GM21515 (cell line): ENCODE measurements at regions not wholly inside any gene's neighbourhood (a gene's known extent, or its start where the extent isn't known, plus 50 kb on each side); places are given as distances from the start of the nearest gene placed in this dataset.
"Not testable (repeated sequence)": the region's sequence is repeated elsewhere in the genome, so short reads cannot be mapped to it uniquely, and the experiment has no call there.

ENCODE experiments used
- ATAC-seq: cut with Tn5 transposase; IDR thresholded peaks from one replicate; pipeline ENCODE4 v1.9.1; 2021; ENCODE audit not compliant: unreplicated experiment

DNA sequence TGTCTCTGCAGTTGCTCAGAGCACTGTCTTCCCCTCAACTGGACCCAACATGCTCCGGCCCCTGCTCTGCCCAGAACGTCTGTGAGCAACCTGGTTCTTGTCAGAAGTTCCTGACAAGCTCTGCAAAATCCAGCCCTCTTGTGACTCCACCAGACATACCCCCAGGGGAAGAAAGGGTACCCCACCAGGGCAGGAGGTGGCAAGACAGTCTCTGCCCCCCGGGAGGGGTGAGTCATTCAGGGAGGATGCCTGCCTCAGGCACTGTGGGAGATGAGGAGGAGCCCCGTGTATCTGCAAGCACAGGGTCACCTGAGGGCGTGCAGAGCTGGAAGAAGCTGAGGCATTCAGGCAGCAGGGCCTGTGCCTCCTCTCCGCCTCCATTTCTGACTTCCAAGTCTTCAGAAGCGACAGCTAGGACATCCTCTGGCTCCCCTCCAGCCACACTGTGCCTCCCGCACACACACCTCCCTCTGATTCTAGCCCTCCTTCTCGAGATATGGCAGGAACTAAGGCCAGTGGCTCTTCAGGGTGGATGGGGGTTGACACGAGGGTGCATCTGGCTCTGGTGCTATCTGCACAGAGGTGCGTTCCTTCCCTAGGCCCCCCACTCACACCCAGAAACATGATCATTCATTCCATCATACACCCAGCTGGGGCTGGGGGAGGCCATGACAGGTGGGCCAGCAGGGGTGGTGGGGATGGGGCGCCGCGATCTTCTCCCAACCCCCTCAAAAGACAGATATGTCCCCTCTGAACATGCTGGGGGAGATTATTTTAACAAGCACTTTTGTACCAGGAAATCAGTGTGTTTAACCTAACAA lies 222.2 kb downstream of the CYP26B1 start:
- no peak for ATAC-seq

DNA sequence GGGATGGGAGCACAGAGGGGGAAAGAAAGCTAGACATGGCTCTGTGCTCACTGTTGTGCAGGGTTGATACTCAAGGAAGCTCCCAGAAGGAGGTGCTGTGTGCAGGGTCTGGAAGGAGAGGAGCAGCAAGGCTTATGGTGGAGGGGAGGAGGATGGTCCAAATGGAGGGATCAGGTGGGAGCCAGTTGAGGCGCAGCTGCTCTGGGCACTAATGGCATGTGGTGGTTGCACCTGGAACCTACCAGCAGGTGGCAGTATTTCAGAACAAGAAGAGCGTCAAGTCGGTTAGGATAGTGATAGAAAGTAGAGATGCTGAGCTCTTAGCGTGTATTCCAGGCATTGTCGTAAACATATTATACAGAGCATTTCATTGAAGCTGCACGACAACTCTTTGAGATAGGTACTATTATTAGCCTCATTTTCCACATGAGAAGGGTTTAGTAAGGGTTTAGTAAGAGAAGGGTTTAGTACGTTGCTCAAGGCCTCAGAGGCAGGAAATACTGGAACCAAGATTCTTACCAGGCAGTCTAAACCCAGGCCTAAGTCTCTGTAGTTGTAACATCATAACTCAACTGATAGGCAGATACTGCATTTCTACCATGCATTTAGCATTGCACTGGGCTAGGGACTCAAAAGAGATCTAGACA lies 223.7 kb downstream of the CYP26B1 start:
- peak; percentile 78 for ATAC-seq

DNA sequence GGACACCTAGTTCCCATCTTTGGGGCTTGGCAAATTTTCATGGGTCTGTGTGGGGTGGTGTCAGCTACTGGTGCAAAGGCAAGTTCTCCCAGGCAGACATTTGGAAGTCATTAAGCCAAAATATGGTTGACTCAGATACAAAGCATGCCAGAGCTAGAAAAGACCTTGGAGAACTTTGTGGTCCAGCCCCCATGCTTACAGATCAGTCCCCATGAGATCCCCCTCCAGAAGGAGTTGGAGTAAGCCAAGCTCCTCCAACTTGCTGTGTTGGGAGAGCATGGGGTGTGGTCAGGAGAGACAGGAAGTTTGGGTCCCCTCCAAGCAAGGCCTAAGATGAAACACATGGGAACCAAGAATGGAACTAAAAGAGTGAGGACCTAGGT lies 224.5 kb downstream of the CYP26B1 start:
- ATAC-seq = no peak

DNA sequence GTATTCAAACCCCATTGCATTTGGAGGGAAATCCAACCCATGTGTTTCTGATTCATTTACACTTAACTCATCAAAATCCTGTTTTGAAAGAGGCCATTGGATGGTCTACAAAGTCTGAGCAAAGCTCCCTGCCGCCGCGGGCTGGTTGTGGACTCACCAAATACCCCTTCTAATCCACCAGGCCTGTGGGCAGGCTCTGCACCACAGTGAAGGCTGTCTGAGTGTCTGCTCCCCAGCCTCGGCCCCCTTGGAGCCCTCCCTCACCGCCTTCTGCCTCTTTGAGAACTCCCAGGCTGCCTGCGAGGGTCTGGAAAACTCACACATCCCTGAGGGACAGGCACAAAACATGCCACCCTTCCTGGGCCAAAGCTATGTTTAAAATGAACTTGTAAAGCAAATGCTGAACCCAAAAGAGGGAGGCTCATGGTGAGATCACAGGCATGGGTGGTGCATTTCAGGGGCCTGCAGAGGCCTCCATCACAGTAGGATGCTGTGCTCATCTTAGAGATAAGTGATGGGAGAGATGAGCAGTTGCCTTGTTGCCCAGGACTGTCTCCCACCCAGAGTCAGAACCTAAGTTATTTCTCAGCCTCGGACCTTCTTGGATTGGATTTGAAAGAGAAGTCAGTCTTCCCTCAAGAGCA lies 225.0 kb downstream of the CYP26B1 start:
- no peak for ATAC-seq

DNA sequence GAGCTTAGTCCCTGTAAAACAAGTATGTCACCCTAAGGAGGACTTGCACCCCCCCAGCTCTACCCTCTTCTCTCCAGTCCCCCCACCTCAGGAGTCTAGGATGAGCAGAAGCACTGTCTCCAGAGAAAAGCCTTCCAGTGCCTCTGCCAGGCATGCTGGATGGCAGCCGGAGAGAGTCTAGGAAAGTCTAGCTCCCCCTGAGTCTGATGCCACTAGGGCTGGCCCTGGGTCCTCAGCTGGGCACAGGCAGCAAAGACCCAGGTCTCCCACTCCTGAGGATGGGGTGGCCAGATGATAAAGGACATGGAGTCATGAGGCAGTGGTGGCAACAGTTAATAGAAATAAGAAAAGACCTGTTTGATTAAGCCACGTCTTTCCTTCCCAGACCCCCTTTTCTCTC lies 225.6 kb downstream of the CYP26B1 start:
- no peak for ATAC-seq

DNA sequence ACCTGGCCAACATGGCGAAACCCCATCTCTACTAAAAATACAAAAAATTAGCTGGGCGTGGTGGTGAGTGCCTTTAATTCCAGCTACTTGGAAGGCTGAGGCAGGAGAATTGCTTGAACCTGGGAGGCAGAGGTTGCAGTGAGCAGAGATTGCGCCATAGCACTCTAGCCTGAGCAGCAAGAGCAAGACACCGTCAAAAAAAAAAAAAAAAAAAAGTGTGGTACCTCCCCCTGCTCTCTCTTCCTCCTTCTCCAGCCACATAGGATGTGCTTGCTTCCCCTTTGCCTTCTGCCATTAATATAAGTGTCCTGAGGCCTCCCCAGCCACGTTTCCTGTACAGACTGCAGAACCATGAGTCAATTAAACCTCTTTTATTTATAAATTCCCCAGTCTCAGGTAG lies 226.8 kb downstream of the CYP26B1 start:
- ATAC-seq = not testable (repeated sequence)

DNA sequence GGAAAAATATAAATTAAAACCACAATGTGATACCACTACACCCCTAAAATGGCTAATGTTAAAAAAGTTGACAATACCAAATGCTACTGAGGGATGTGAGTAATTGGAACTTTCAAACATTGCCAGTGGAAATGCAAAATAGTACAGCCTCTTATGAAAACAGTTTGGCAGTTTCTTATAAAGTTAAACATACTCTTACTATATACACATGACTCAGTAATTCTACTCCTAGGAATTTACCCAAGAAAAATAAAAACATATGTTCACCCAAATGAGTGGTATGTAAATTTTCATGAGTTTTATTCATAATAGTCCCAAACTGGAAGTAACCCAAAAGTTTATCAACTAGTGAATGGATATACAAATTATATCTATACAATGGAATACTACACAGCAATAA lies 228.0 kb downstream of the CYP26B1 start:
- ATAC-seq = no peak

DNA sequence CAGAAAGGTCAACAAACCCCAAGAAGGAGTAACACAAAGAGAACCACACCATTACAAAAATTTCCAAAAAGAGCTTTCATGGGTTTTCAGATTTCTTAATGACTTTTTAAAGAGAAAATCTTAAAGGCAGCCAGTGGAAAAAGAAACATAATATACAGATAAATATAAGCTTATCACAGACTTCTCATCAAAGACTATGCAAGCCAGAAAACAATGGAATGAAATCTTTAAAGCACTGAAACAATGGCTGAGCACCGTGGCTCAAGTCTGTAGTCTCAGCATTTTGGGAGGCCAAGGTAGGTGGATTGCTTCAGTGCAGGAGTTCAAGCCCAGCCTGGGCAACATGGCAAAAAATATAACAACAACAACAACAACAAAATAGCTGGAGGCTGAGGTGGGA lies 237.4 kb downstream of the CYP26B1 start:
- no peak for ATAC-seq

DNA sequence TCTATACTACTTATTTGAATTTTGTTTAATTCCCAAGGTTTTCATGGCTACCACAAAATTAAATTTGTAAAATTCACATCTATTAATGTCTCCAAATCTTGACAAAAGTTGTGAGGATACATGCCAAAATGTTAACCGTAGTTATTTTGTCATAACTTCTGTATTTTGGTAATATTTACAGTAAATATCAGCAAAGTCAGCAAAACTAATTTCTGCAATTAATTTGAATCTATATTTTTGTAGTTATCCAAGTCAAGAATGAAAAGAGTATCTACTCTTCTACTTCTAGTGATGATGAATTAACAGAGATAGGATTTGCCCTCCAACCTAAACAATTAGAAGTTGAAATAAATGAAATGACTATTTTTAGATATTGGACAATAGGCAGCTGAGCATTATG lies 238.9 kb downstream of the CYP26B1 start:
- ATAC-seq = no peak

DNA sequence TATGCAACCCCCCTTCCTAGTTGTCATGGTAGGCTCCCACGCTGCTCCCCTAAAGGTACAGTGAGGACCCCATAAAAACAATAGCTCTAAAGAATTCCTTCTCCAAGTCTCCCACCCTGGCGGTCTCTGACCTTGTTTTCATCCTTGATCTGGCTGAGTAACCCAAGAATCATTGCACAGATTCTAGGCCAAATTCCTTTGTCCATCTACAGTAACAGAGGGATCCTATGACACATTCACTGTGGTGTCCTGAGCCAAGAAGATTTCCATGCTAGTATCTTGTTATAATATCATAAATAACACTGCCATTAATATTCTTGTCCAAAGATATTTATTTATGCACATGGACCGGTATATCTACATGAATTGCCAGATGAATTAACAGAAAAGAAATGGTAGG lies 240.2 kb downstream of the CYP26B1 start:
- ATAC-seq = no peak

DNA sequence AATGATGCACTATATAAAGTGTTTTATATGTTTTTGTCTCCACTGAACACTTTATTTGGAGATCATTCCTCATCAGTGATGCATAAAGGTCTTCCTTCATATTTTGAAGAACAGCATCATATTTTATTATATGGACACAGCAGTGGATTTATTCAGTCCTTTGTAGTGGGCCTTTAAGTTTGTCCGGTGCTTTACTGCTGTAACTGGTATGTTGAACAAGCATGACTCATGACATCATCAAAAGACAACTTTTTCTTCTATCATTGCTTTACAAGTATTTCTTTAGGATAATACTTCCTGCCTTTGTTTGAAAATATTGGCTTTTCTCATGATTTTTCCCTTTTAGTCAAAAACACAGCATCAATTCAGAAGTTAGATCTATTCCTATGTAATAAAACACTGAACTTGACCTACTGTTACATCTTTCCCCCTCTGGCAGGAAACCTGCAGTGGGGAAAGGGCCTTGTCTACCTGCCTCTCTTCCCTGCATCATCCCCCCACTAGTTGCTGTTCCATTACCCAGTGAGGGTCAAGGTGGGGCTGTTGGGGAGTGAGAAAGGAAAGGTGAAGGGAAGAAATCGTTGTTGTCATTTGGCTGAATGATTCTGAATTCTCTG lies 241.2 kb downstream of the CYP26B1 start:
- no peak for ATAC-seq

DNA sequence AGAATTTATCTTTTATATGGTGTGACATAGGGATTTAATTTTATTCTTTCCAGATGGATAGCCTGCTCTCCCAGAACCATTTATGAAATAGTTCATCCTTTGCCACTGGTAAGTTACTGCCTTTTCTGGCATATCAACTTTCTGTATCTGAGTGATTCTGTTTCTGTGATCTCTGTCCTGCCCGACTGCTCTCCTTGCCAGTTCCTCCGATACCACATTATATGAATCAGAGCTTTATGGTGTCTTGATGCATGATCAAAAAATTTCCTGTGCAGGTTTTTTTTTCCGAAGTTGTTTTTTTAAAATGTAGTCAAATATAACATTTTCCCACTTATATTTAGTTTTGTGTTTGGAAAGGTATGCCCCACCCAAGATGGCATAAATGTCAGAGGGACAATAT lies 242.5 kb downstream of the CYP26B1 start:
- ATAC-seq = no peak

DNA sequence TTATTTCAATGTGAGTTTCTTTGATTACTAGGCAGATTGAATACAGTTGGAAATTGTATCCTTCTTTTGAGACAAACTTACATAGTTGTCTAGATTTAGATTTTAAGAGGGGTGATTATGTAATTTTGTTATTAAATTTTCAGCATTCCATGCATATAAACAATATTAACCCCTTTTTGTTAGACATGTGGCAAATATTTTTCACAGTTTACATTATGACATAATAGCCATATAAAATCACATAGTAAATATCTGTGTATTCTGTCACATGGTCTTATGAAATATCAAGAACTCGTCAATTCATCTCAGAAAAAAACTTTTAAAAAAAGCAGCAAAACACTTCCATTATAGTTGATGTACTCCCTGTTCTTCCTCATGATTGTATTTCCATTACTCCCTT lies 243.8 kb downstream of the CYP26B1 start:
- ATAC-seq = no peak

DNA sequence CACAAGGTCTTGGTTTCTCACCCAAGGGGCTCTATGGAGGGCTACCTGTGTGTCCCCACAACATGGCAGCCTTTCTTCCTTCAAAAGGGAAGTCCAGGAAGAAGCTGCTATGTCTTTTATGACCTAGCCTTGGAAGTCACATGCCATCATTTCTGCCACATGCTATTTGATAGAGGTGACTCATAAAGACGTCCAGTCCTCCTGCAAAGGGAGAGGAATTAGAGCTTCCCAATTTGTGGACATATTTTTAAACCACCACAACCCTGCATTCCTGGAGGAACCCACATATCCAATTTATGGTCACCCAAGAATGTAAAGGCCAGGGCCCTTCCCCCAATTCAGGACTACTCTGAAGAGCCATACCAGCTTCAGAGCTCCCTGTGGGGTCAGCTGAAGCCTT lies 246.2 kb downstream of the CYP26B1 start:
- no peak for ATAC-seq

DNA sequence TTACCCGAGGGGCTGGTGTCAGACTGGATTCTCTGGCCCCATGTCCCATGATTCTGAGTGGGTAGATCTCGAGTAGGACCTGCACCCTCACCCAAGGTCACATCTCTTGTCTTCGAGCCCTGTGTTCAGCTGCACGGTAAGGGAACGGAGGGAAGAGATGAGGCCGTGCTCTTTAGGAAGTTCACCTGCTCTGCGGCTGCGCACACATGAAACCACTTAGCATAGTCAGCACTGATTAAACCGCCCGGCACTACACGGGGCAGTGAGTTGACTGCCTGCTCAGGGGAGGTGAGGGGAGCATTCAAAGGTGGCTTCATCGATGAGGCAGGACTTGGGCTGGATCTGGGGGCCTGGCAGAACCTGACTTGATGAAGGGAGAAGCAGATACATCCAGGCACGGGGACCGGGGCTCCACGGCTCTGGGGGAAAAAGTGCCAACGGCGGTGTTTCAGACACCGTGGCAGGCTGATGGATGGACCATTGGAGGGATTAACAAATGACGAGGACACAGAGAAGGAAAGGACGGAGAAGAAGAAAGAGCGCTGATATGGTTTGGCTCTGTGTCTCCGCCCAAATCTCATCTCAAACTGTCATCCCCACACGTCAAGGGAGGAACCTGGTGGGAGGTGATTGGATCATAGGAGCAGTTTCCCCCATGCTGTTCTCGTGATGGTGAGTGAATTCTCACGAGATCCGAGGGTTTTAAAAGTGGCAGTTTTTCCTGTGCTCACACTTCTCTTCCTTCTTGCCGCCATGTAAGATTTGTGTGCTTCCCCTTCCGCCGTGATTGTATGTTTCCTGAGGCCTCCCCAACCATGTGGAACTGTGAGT lies 248.6 kb downstream of the CYP26B1 start:
- ATAC-seq = no peak

DNA sequence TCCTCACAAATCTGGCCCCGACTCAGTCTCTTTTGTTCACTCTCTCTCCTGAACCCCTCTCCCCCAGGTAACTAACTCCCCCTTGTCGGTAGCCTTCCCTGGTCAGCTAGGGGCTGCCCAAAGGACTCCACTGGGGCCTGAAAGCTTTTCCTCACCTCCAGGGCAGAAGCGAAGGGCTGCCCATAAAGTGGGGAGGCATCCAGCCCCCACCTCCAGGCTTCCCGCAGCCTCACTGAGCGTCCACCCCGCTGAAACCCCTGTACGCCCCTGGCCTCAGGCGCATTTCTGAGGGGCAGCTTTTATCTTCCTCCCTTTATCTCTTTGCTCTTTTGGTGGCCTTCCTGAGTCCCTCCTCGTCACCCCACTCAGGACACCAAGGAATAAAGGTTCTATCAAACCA lies 249.3 kb downstream of the CYP26B1 start:
- no peak for ATAC-seq

DNA sequence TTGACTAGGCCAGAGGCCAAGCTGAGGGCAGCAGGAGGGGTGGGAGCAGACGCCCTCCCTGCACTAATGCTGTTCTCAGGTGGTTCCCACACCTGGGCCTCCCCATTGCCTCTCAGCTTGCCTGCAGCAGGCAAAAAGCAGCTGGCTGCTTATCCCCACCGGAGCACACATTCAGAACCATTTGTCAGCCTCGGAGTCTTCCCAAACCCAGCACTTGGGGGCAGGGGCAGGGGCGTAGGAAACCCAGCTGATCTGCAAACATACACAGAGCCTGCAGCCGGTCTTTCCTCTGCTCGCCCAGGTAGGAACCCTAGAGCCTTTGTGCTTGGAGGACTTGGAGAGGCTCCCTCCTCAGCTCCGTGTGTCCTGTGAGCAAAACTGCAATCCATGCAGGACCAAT lies 249.8 kb downstream of the CYP26B1 start:
- ATAC-seq = no peak

DNA sequence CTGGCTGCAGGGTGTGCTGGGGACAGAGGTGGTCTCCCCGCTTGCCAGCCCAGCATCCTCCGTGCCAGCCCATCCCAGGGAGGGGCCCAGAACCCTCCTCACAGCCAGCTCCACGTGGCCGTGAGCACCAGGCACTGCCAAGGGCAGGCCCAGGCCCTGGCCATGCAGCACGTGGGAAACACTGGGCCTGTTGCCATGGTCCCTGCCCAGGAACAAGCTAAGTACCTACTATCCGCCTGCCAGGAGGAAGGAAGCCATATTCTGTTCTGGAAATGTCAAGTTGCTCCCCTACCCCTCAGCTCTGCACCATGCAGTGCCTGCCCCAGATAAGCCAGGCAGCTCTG lies 250.6 kb downstream of the CYP26B1 start:
- ATAC-seq = no peak

DNA sequence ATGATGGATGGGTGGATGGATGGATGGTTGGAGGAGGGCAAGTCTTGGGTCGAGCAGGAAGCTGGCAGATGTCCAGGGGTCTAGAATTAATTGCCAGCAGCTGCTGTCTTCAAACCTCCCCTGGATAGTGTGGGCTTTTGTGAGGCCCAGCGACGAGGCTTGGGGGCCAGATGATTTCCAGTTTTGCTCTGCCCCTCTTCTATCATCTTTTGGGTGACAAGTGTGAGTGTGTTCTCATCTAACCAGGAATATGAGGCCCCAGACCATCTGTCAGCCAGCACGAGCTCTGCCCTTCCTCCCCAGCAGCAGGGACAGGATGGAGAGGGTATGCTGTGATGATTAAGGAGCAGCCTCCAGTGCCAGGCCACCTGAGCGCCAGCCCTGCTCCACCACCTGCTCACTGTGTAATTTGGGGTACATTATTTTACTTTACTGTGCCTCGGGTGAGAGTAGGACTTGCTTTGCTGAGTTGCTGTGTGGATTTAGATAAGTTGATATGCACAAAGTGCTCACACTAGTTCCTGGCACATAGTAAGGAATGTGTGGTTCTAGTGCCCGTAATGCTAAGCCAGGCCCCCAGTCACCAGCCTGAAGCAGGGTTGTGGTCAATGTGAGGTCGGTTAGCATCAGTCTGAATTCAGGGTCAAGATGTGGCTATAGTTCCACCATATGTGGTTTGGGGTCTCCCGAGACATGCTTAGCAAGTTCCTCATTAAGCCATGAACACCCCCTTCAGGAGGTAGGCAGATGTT lies 251.1 kb downstream of the CYP26B1 start:
- no peak for ATAC-seq
